ENCODE measurements at regions not wholly inside any gene's neighbourhood (a gene's known extent, or its start where the extent isn't known, plus 50 kb on each side); places are given as distances from the start of the nearest gene placed in this dataset.

DNA sequence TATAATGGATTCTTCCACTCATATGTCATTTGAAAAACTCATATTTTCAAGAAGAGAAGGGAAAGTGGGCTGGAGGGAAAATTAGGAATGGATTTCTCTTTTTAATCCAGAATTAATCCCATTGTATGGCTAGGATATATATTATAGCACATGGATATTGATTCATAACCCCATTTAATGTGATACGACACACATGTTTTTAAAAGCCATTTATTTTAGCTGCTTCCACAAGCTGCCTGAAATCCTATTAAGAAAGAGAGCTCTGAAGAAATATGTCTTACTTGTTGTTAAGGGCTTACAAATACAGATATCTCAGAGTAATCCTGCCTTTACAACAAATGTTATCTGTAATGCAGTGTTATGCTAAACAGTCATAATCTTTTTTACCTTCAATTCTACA is 598.6 kb downstream of the AMY1C start:
- no peak for TF ChIP-seq SPI1 (IDR thresholded peaks at IDR 0.05; ENCODE audit: low read depth, low read length)
- no peak for TF ChIP-seq POLR2AphosphoS5 (IDR thresholded peaks at IDR 0.05; ENCODE audit: low read depth, low read length)
- TF ChIP-seq POLR2A (IDR thresholded peaks at IDR 0.05; ENCODE audit: low read depth, low read length), result no peak
- no peak for TF ChIP-seq TAF1 (IDR thresholded peaks at IDR 0.05; ENCODE audit: low read depth, low read length)
